RPMI7951 (cell line): ENCODE measurements at regions not wholly inside any gene's neighbourhood (a gene's known extent, or its start where the extent isn't known, plus 50 kb on each side); places are given as distances from the start of the nearest gene placed in this dataset.
"Not testable (repeated sequence)": the region's sequence is repeated elsewhere in the genome, so short reads cannot be mapped to it uniquely, and the experiment has no call there.

ENCODE experiments used
- DNase-seq: peaks from one replicate; pipeline ENCODE4 v3.0.0-alpha.2; 2012; ENCODE audit warnings: low read depth

- DNase-seq: no peak
These were observed 94.5 kb upstream of the TBC1D5 start for GRCh38 chr3:17836919-17837318.

- DNase-seq: no peak
These were observed 93.7 kb upstream of the TBC1D5 start for GRCh38 chr3:17836092-17836491.

GRCh38 chr3:17833786-17834559, 91.5 kb upstream of the TBC1D5 start:
- no peak for DNase-seq

DNA sequence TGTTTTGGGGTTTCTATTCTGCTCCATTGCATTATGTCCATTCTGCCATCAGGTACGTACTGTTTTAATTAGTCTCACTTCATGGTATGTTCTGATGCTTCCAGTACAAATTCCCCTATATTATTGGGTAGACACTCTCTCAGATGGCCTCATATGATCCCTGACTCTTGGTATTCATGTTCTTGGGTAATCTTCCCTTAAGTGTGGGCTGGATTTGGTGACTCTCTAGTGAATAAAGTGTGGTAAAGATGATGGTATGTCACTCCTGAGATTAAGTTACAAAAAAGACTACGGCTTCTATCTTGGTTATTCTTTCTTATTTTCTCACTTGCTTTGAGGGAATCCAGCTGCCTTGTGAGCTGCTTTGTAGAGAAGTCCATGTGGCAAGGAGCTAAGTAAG, 89.6 kb upstream of the TBC1D5 start:
- no peak for DNase-seq

DNA sequence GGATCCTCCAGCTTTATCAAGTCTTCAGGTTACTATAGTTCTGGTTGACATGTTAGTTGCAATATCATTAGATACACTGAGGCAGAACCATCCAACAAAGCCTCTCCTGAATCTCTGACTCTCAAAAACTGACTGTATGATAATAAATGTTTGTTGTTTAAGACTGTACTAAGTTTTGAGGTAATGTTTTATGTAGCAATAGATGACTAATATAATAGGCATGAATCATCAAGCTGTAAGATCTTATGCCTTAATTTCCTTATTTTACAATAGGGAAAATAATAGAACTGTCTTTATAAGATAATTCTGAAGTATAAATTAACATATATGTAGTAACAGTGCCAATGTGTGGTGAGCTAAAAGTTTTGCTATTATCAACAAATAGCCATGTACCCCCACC, 88.9 kb upstream of the TBC1D5 start:
- DNase-seq: no peak

DNA sequence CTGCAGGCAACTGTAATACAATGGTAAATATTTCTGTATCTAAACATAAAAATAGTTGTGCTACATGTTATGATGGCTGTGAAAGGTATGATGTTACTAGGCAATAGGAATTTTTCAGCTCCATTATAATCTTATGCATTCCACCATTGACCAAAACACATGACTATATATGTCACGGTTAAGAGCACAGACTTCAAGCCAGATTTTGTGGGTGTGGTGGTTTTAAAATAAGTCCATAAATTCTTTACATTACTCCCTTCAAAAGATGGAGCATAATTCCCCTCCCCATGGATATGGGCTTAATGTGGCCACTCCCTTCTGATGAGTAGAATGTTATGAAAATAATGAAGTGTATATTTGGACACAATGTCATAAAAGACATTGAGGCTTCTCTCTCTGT, 88.4 kb upstream of the TBC1D5 start:
- no peak for DNase-seq

GRCh38 chr3:17828388-17828787, 86.0 kb upstream of the TBC1D5 start:
- DNase-seq: no peak

DNA sequence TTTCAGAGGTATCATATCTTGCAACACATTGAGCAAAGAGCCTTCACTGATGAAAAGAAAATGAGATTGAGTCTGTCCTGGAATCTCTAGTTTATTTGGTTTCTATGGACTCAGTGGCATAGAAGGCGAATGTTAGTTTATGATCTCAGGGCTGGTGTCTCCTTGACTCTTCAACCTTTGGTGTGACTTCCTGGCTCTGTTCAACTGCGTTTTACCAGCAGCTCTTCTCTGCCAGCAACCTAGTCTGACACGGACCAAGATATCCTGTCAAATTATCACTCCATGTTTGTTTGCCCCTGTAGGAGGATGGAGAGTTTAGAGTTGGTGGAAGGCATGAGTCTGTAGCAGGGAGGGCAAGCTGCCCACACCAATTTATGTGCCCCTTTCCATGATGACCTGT, 82.9 kb upstream of the TBC1D5 start:
- no peak for DNase-seq

DNA sequence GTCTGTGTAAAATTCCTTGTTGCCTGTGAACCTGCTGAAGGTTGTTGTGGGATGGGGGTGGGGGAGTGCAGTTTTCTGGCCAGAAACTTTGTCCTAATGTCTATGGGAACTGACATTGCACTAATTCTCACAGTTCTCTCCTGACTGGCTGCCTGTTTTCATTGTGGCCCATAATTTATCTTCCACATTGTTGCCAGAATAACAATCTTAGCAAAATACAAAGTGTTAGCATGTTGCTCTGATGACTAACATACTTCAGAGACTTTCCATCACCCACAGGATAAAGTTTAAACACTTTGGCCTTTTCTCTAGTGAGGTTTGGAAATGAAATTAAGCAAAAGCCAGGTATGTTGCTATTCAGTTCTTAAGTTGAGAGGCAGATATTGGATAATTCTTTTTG, 81.4 kb upstream of the TBC1D5 start:
- no peak for DNase-seq

GRCh38 chr3:17823036-17823435, 80.6 kb upstream of the TBC1D5 start:
- no peak for DNase-seq

- no peak for DNase-seq
These were observed 78.3 kb upstream of the TBC1D5 start for GRCh38 chr3:17820704-17821103.

DNA sequence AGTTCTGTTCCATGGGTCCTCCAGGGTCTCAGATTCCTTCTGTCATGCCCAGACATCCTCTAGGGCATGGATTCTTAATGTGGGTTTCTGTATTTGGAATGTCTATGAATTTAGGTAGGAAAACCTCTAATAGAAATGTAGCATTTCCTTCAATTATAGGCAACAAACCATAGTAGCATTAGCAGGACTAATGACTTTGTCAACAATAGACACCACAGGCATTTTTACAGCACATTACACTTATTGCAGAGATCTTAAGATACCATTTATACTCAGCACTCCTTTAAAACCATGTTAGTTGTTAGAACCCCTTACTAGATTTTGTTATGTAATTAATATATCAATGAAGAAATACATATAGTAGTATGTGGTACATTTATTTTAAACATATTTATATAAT, 77.8 kb upstream of the TBC1D5 start:
- no peak for DNase-seq

GRCh38 chr3:17817973-17818372, 75.5 kb upstream of the TBC1D5 start:
- not testable (repeated sequence) for DNase-seq

- no peak for DNase-seq
These were observed 75.1 kb upstream of the TBC1D5 start for GRCh38 chr3:17817545-17817944.

DNA sequence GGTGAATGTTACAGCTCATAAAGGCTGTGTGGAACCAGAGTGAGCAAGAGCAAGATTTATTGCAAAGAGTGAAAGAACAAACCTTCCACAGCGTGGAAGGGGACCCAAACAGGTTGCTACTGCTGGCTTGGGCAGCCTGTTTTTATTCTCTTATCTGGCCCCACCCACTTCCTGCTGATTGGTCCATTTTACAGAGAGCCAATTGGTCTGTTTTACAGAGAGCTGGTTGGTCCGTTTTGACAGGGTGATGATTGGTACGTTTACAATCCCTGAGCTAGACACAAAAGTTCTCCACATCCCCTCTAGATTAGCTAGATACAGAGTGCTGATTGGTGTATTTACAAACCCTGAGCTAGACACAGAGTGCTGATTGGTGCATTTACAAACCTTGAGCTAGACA, 74.4 kb upstream of the TBC1D5 start:
- not testable (repeated sequence) for DNase-seq

GRCh38 chr3:17812328-17812727, 69.9 kb upstream of the TBC1D5 start:
- DNase-seq: not testable (repeated sequence)

- no peak for DNase-seq
These were observed 69.2 kb upstream of the TBC1D5 start for GRCh38 chr3:17811646-17812045.

GRCh38 chr3:17810759-17811158, 68.3 kb upstream of the TBC1D5 start:
- peak; percentile 52 for DNase-seq

GRCh38 chr3:17808994-17809393, 66.6 kb upstream of the TBC1D5 start:
- peak; percentile 66 for DNase-seq

GRCh38 chr3:17806876-17807275, 64.4 kb upstream of the TBC1D5 start:
- no peak for DNase-seq

GRCh38 chr3:17806201-17806600, 63.8 kb upstream of the TBC1D5 start:
- no peak for DNase-seq

DNA sequence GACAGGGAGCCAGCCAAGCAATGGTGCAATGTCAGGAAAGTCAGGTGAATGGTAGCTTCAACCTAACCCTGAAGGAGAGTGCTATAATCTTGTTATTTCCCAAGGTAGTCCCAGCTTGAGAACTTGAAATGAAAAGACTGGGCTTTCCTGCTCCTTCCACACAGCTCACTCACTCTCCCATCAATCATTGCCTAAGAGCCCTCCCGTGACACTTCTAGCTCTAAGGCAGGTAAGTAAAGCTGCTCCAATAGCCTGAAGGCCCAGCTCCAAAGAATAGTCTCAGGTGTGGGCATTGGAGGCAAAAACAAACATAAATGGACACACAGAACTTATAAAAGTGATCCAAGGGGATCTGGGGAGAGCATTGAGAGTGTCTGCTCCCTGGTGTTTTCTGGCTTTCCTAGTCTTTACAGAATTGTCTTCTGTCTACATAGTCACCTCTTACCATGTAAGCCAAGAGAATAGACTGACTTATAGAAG, 63.1 kb upstream of the TBC1D5 start:
- DNase-seq: no peak

DNA sequence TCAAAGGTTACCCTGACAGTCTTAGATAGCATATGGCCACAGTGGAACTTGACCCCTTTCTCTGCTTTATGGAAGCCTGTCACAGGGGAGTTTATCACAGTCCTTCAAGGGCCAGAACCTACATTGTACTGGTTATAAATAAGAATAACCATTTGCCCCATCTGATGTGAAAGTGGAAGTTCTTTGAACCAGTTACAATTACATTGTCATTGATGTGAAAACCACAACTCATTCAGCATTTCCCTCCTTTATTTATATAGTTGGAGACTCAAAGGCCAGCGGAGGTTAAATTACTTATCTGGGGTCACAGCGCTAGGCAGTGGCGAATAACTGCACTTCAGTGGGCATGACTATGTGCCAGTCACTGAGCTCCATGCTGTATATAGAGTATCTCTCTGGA, 60.5 kb upstream of the TBC1D5 start:
- no peak for DNase-seq

GRCh38 chr3:17801131-17801530, 58.7 kb upstream of the TBC1D5 start:
- DNase-seq: no peak
